SK-N-SH treated with all-trans-retinoic acid at 6 μM for 48 hours (cell line): ENCODE measurements at regions not wholly inside any gene's neighbourhood (a gene's known extent, or its start where the extent isn't known, plus 50 kb on each side); places are given as distances from the start of the nearest gene placed in this dataset.

ENCODE experiments used
- ARNTL ChIP-seq: fragments of 450-650 bp; formaldehyde crosslinking; IDR thresholded peaks from 2 replicates; pipeline ENCODE4 v1.5.0; 2020; ENCODE audit warnings: low read depth, mild to moderate bottlenecking, moderate library complexity, borderline replicate concordance
- BACH2 ChIP-seq: fragments of 250-450 bp; sonication (Bioruptor Pico); IDR thresholded peaks from 2 replicates; pipeline ENCODE4 v1.9.0; 2021; ENCODE audit warnings: mild to moderate bottlenecking, borderline replicate concordance
- ZFP3 ChIP-seq: fragments of 250-450 bp; sonication (Bioruptor Pico); IDR thresholded peaks from 2 replicates; pipeline ENCODE4 v1.5.0; 2020; ENCODE audit warnings: mild to moderate bottlenecking, moderate library complexity
- ZNF565 ChIP-seq: fragments of 450-650 bp; formaldehyde crosslinking; conservative IDR thresholded peaks from 2 replicates; pipeline ENCODE4 v1.5.0; 2020; ENCODE audit warnings: low read depth, mild to moderate bottlenecking, moderate library complexity
- TF ChIP-seq, protein P1 (sequence below): fragments of 250-450 bp; sonication (Bioruptor Pico); IDR thresholded peaks from 2 replicates; pipeline ENCODE4 v1.8.0; 2020; ENCODE audit warnings: mild to moderate bottlenecking, moderate library complexity, borderline replicate concordance
- TF ChIP-seq, protein P2 (sequence below): fragments of 250-450 bp; sonication (Bioruptor Pico); IDR thresholded peaks from 2 replicates; pipeline ENCODE4 v1.8.0; 2021; ENCODE audit warnings: low read depth, mild to moderate bottlenecking, moderate library complexity, borderline replicate concordance

GRCh38 chr4:146004730-146005129, 66.1 kb upstream of the ZNF827 start:
- TF ChIP-seq BACH2 (no peak), ARNTL (no peak), ZFP3 (CRISPR knock-in tag) (no peak), ZNF565 (CRISPR knock-in tag) (no peak)
- TF ChIP-seq, protein P1, sequence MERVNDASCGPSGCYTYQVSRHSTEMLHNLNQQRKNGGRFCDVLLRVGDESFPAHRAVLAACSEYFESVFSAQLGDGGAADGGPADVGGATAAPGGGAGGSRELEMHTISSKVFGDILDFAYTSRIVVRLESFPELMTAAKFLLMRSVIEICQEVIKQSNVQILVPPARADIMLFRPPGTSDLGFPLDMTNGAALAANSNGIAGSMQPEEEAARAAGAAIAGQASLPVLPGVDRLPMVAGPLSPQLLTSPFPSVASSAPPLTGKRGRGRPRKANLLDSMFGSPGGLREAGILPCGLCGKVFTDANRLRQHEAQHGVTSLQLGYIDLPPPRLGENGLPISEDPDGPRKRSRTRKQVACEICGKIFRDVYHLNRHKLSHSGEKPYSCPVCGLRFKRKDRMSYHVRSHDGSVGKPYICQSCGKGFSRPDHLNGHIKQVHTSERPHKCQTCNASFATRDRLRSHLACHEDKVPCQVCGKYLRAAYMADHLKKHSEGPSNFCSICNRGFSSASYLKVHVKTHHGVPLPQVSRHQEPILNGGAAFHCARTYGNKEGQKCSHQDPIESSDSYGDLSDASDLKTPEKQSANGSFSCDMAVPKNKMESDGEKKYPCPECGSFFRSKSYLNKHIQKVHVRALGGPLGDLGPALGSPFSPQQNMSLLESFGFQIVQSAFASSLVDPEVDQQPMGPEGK (CRISPR knock-in tag) = no peak
- TF ChIP-seq, protein P2, sequence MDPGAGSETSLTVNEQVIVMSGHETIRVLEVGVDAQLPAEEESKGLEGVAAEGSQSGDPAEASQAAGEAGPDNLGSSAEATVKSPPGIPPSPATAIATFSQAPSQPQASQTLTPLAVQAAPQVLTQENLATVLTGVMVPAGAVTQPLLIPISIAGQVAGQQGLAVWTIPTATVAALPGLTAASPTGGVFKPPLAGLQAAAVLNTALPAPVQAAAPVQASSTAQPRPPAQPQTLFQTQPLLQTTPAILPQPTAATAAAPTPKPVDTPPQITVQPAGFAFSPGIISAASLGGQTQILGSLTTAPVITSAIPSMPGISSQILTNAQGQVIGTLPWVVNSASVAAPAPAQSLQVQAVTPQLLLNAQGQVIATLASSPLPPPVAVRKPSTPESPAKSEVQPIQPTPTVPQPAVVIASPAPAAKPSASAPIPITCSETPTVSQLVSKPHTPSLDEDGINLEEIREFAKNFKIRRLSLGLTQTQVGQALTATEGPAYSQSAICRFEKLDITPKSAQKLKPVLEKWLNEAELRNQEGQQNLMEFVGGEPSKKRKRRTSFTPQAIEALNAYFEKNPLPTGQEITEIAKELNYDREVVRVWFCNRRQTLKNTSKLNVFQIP (CRISPR knock-in tag) = no peak
